ENCODE measurements at regions not wholly inside any gene's neighbourhood (a gene's known extent, or its start where the extent isn't known, plus 50 kb on each side); places are given as distances from the start of the nearest gene placed in this dataset.

GRCh38 chr20:52832151-52832774, 139.9 kb upstream of the TSHZ2 start:
- TF ChIP-seq EZH2 (IDR thresholded peaks at IDR 0.05; ENCODE audit: borderline replicate concordance, insufficient read depth, low read depth, low read length, poor library complexity, severe bottlenecking) (no peak), CTCF (IDR thresholded peaks at IDR 0.05) (no peak)
